Hepatocyte (in vitro differentiated cells): ENCODE measurements at regions not wholly inside any gene's neighbourhood (a gene's known extent, or its start where the extent isn't known, plus 50 kb on each side); places are given as distances from the start of the nearest gene placed in this dataset. TPM values are rescaled to one million over a fixed set of nuclear protein-coding genes. Genes with fewer than 3 reads are reported as not detected.
"Not testable (repeated sequence)": the region's sequence is repeated elsewhere in the genome, so short reads cannot be mapped to it uniquely, and the experiment has no call there.

Experiments used
- DNase-seq: peaks from one replicate; pipeline ENCODE4 v3.0.0-alpha.2; 2016; ENCODE audit warnings: low spot score
- H2AFZ ChIP-seq: fragments of 200-600 bp; sonication (generic); 2 replicates; pipeline ENCODE4 v1.6.0; 2016; ENCODE audit warnings: antibody characterized with exemption, mild to moderate bottlenecking
- H3K27ac ChIP-seq: fragments of 200-600 bp; sonication (generic); 2 replicates; pipeline ENCODE4 v1.5.1; 2016; ENCODE audit warnings: mild to moderate bottlenecking
- H3K27me3 ChIP-seq: fragments of 200-600 bp; sonication (generic); 2 replicates; pipeline ENCODE4 v1.6.1; 2016
- H3K36me3 ChIP-seq: fragments of 200-600 bp; sonication (generic); replicated peaks from 2 replicates; pipeline ENCODE4 v1.5.1; 2016; ENCODE audit warnings: low read depth; ENCODE audit not compliant: insufficient read depth
- H3K4me1 ChIP-seq: fragments of 200-600 bp; sonication (generic); 2 replicates; pipeline ENCODE4 v1.5.1; 2016; ENCODE audit warnings: mild to moderate bottlenecking, moderate library complexity; ENCODE audit not compliant: insufficient read depth
- H3K4me2 ChIP-seq: fragments of 200-600 bp; sonication (generic); 2 replicates; pipeline ENCODE4 v1.6.0; 2016
- H3K4me3 ChIP-seq: fragments of 200-600 bp; sonication (generic); 2 replicates; pipeline ENCODE4 v1.5.1; 2016; ENCODE audit warnings: mild to moderate bottlenecking
- H3K79me2 ChIP-seq: fragments of 200-600 bp; sonication (generic); 2 replicates; pipeline ENCODE4 v1.6.0; 2017; ENCODE audit warnings: mild to moderate bottlenecking
- H3K9me2 ChIP-seq: fragments of 200-600 bp; sonication (generic); replicated peaks from 2 replicates; pipeline ENCODE4 v1.6.0; 2017; ENCODE audit warnings: mild to moderate bottlenecking; ENCODE audit not compliant: insufficient read depth
- H3K9me3 ChIP-seq: fragments of 200-600 bp; sonication (generic); 2 replicates; pipeline ENCODE4 v1.5.1; 2016; ENCODE audit warnings: low read depth, mild to moderate bottlenecking
- H4K20me1 ChIP-seq: fragments of 200-600 bp; sonication (generic); 2 replicates; pipeline ENCODE4 v1.6.0; 2016; ENCODE audit warnings: mild to moderate bottlenecking; ENCODE audit not compliant: insufficient read depth, poor library complexity, severe bottlenecking
- EZH2 ChIP-seq: fragments of 200-600 bp; sonication (generic); IDR thresholded peaks from 2 replicates; pipeline ENCODE4 v1.6.1; 2016; ENCODE audit warnings: antibody characterized with exemption, mild to moderate bottlenecking, borderline replicate concordance
- EZH2phosphoT487 ChIP-seq: fragments of 200-600 bp; sonication (generic); IDR thresholded peaks from one replicate; pipeline ENCODE4 v1.6.1; 2018; ENCODE audit warnings: antibody characterized with exemption, mild to moderate bottlenecking, low read depth, moderate library complexity; ENCODE audit not compliant: unreplicated experiment, severe bottlenecking
- WGBS: methylation state at CpG from one replicate; pipeline ENCODE4 v1.1.6; 2016; ENCODE audit warnings: low lambda C conversion rate; ENCODE audit errors: missing lambda C conversion rate; 5-methylcytosine and 5-hydroxymethylcytosine counted together
- microRNA-seq: library from miRNA; unstranded; fragments of <30 nt; microRNA quantifications from one replicate; pipeline ENCODE4, GENCODE V29; 2017
- small RNA-seq: library from RNA; depleted of rRNA; stranded (forward); fragments of <200 nt; gene quantifications from one replicate; pipeline ENCODE3, GENCODE V24; 2014
- TF ChIP-seq, protein P1 (sequence below): fragments of 200-600 bp; sonication (generic); IDR thresholded peaks from 2 replicates; pipeline ENCODE4 v1.5.1; 2016; ENCODE audit warnings: antibody characterized with exemption, mild to moderate bottlenecking; ENCODE audit not compliant: poor library complexity

DNA sequence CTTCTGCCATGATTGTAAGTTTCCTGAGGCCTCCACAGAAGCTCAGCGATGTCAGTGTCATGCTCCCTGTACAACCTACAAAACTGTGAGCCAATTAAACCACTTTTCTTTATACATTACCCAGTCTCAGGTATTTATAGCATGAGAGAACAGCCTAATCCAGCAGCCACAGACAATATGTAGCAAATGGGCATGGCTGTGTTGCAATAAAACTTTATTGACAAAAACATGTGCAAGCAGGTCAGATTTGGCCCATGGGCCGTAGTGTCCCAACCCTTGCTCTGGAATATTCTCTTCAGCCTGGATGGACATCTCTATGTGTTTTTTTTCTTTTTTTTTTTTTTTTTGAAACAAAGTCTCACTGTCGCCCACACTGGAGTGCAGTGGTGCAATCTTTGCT lies 60.9 kb upstream of the EEF2KMT start:
- H3K27ac ChIP-seq, result no peak overlapping the region
- no peaks in the 10 kb centered on the region for H3K4me1 ChIP-seq
- H3K4me2 ChIP-seq, result no peak overlapping the region
- H3K9me2 ChIP-seq, result no peaks in the 10 kb centered on the region
- H4K20me1 ChIP-seq, result no peaks in the 10 kb centered on the region
- no peaks in the 10 kb centered on the region for H3K36me3 ChIP-seq
- TF ChIP-seq EZH2 (no peak), EZH2phosphoT487 (no peak)
- TF ChIP-seq, protein P1, sequence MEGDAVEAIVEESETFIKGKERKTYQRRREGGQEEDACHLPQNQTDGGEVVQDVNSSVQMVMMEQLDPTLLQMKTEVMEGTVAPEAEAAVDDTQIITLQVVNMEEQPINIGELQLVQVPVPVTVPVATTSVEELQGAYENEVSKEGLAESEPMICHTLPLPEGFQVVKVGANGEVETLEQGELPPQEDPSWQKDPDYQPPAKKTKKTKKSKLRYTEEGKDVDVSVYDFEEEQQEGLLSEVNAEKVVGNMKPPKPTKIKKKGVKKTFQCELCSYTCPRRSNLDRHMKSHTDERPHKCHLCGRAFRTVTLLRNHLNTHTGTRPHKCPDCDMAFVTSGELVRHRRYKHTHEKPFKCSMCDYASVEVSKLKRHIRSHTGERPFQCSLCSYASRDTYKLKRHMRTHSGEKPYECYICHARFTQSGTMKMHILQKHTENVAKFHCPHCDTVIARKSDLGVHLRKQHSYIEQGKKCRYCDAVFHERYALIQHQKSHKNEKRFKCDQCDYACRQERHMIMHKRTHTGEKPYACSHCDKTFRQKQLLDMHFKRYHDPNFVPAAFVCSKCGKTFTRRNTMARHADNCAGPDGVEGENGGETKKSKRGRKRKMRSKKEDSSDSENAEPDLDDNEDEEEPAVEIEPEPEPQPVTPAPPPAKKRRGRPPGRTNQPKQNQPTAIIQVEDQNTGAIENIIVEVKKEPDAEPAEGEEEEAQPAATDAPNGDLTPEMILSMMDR, result no peak
- no peak overlapping the region for H3K4me3 ChIP-seq
- no peak overlapping the region for H2AFZ ChIP-seq
- no peak for DNase-seq
- no peaks in the 10 kb centered on the region for H3K9me3 ChIP-seq
- H3K27me3 ChIP-seq, result no peaks in the 10 kb centered on the region
- H3K79me2 ChIP-seq, result no peaks in the 10 kb centered on the region
- 91% methylated on average over 3 of the region's 3 CpGs for WGBS

DNA sequence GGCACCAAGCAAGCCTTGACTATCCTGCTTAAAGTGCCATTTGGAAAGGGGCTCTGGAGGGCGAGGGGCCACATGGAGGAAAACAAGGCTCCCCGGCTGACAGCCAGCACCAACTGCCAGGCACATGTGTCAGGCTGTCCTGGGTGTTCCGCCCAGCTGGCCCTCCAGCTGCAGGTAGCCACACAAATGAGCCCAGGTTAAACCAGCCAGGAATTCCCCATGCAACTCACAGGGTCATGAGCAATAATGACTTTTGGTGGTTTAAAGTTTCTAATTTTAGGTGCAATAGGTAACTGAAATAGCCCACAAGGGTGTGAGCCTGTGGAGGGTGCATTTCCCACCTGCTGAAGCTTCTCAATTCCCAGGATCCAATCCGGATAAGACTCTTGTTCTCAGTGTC lies 58.9 kb upstream of the EEF2KMT start:
- H4K20me1 ChIP-seq, H3K4me3 ChIP-seq, H3K4me1 ChIP-seq, H3K36me3 ChIP-seq, H3K27me3 ChIP-seq, H3K27ac ChIP-seq, H3K79me2 ChIP-seq, H3K9me2 ChIP-seq, H3K9me3 ChIP-seq, DNase-seq, H3K4me2 ChIP-seq, H2AFZ ChIP-seq: not testable (repeated sequence)
- 91% methylated on average over 4 of the region's 4 CpGs for WGBS

DNA sequence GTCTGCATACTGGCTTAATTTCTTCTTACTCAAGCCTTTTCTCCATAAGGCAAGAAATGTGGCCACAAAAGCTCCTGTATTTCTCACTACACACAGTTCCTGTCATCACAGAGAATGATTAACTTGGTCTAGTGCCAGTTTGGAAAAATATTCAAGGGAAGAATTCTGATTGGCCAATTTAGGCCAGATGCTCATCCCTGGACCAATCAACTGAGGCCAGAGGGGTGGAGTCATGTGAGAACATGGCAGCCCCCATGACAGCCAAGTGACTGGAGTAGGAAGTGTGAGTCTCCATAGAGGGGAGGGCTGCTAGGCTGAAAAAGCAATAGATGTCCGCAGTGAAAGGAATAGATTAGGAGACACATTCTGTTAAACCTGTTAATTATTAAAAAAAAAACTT lies 56.4 kb upstream of the EEF2KMT start:
- H3K27ac ChIP-seq, H3K79me2 ChIP-seq, H4K20me1 ChIP-seq, DNase-seq, H3K4me1 ChIP-seq, H3K4me2 ChIP-seq, H3K9me3 ChIP-seq, H3K27me3 ChIP-seq, H2AFZ ChIP-seq, H3K4me3 ChIP-seq, H3K36me3 ChIP-seq, H3K9me2 ChIP-seq: not testable (repeated sequence)
- 94% methylated on average over 1 of the region's 1 CpG for WGBS

DNA sequence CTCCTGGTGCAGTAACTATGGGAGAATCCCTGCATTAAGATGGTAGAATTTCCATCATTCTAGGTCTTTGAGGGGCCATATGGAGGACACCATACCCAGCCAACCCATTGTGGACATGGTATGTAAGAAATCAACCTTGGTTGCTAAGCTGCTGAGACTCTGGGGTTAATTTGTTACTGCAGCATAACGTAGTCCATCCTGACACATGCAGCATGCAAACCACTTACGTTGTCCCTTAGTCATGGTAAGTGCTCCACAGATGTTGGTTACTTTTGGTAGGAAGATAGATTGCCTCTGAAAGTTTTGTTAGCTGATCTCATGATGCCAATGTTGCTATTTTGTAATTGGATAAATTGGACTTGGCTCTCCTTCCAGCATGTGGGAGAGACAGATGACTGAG lies 53.8 kb upstream of the EEF2KMT start:
- not testable (repeated sequence) for H3K79me2 ChIP-seq, H3K4me1 ChIP-seq, H3K27me3 ChIP-seq, H3K9me3 ChIP-seq, H3K36me3 ChIP-seq, H3K9me2 ChIP-seq, H3K27ac ChIP-seq, H4K20me1 ChIP-seq, H3K4me2 ChIP-seq, H3K4me3 ChIP-seq, H2AFZ ChIP-seq, DNase-seq
- WGBS, result 85% methylated on average over 2 of the region's 2 CpGs

Small RNA genes in the stretch of these regions (microRNA-seq; reads per million reads assigned to microRNA genes)
- gene MIR8065, result not detected

Small RNA genes in the stretch of these regions (small RNA-seq; reads per million reads assigned to genes)
- gene AC007012.1, result not detected
- gene MIR8065, result not detected
- gene RNU6-328P, result not detected
- not detected for gene RNU6-457P
- not detected for gene RNU7-99P
- gene SNRPCP20, result not detected
